ENCODE measurements at regions not wholly inside any gene's neighbourhood (a gene's known extent, or its start where the extent isn't known, plus 50 kb on each side); places are given as distances from the start of the nearest gene placed in this dataset.

GRCh38 chr6:73965539-73966029 lies 269.6 kb downstream of the CD109 start:
- TF ChIP-seq ZFP30 (CRISPR knock-in tag; IDR thresholded peaks at IDR 0.05) = no peak
- no peak for TF ChIP-seq ISL1 (CRISPR knock-in tag; IDR thresholded peaks at IDR 0.05)
- no peak for TF ChIP-seq TOX (CRISPR knock-in tag; IDR thresholded peaks at IDR 0.05; ENCODE audit: borderline replicate concordance)
- no peak for TF ChIP-seq BACH2 (CRISPR knock-in tag; IDR thresholded peaks at IDR 0.05; ENCODE audit: borderline replicate concordance)
- no peak for TF ChIP-seq ESRRG (CRISPR knock-in tag; IDR thresholded peaks at IDR 0.05)
- no peak for TF ChIP-seq PATZ1 (CRISPR knock-in tag; IDR thresholded peaks at IDR 0.05; ENCODE audit: borderline replicate concordance)

Measured in SK-N-SH treated with all-trans-retinoic acid at 6 μM for 48 hours (cell line).